H1 (cell line): ENCODE measurements at regions not wholly inside any gene's neighbourhood (a gene's known extent, or its start where the extent isn't known, plus 50 kb on each side); places are given as distances from the start of the nearest gene placed in this dataset.
A peak's percentile ranks its signal among the peaks of the same experiment; 100 is the strongest.

Experiments used
- CTCF ChIA-PET: fragments of 300-600 bp; sonication (Branson Sonifier 250); formaldehyde crosslinking; loops from one replicate; lab custom pipeline; 2021; ENCODE audit not compliant: partially characterized antibody; lab: Charles Lee
- POLR2A ChIA-PET: fragments of 300-600 bp; sonication (Branson Sonifier 250); formaldehyde crosslinking; loops from one replicate; lab custom pipeline; 2021; ENCODE audit warnings: inconsistent platforms; ENCODE audit not compliant: partially characterized antibody; lab: Charles Lee
- DNase-seq, 2 experiments: peaks; one replicate each; pipeline versions ENCODE4 v3.0.0 to v3.0.0-alpha.2; 2010 to 2022; ENCODE audit warnings: low spot score in 2 of 2, low read depth in 1 of 2, mixed read lengths in 1 of 2
- FAIRE-seq: peaks from 2 replicates; lab custom pipeline; 2011; peaks lifted over from hg19 to GRCh38; lab: Jason Lieb, UNC
- H2AFZ ChIP-seq: 2 replicates; pipeline ENCODE4 v1.8.1; 2012; ENCODE audit warnings: low read length, inconsistent platforms
- H2AK5ac ChIP-seq: 2 replicates; pipeline ENCODE4 v1.6.1; 2013; ENCODE audit warnings: low read depth, low read length
- H2BK120ac ChIP-seq: replicated peaks from 2 replicates; pipeline ENCODE3; 2013; ENCODE audit warnings: low read depth, low read length, inconsistent platforms
- H2BK12ac ChIP-seq: 2 replicates; pipeline ENCODE4 v1.6.1; 2013; ENCODE audit warnings: low read depth, low read length
- H2BK15ac ChIP-seq: 2 replicates; pipeline ENCODE4 v1.6.1; 2013; ENCODE audit warnings: low read length
- H2BK20ac ChIP-seq: 2 replicates; pipeline ENCODE4 v1.6.1; 2013; ENCODE audit warnings: low read length
- H2BK5ac ChIP-seq: 2 replicates; pipeline ENCODE4 v1.6.1; 2013; ENCODE audit warnings: low read depth, low read length
- H3K14ac ChIP-seq: 2 replicates; pipeline ENCODE4 v1.6.1; 2013; ENCODE audit warnings: inconsistent platforms; ENCODE audit not compliant: insufficient read length
- H3K18ac ChIP-seq: 2 replicates; pipeline ENCODE4 v1.6.1; 2013; ENCODE audit warnings: low read length; ENCODE audit errors: extremely low read depth
- H3K23ac ChIP-seq: 2 replicates; pipeline ENCODE4 v1.6.1; 2013; ENCODE audit warnings: inconsistent platforms; ENCODE audit not compliant: insufficient read length
- H3K23me2 ChIP-seq: 2 replicates; pipeline ENCODE4 v1.6.1; 2013; ENCODE audit warnings: low read depth, low read length
- H3K27ac ChIP-seq: 2 replicates; pipeline ENCODE4 v1.6.1; 2011; ENCODE audit warnings: low read depth, low read length, inconsistent platforms
- H3K27me3 ChIP-seq, 4 experiments: replicated peaks in 1 of 4; 1 replicate in 1 of 4; 2 replicates in 3 of 4; pipeline versions ENCODE4 v1.6.1 to v1.8.1; 2011 to 2013; ENCODE audit warnings: low read length in 3 of 4, mild to moderate bottlenecking in 3 of 4, inconsistent platforms in 2 of 4, mixed read lengths in 2 of 4, moderate library complexity in 1 of 4; ENCODE audit not compliant: control insufficient read depth in 3 of 4, insufficient read depth in 3 of 4; ENCODE audit errors: extremely low read depth in 1 of 4
- H3K36me3 ChIP-seq, 4 experiments: 2 replicates each; pipeline versions ENCODE4 v1.6.1 to v1.8.1; 2011 to 2013; ENCODE audit warnings: mild to moderate bottlenecking in 4 of 4, low read length in 3 of 4, moderate library complexity in 2 of 4, control low read depth in 1 of 4, inconsistent platforms in 1 of 4; ENCODE audit not compliant: insufficient read depth in 4 of 4, control insufficient read depth in 2 of 4
- H3K4ac ChIP-seq: replicated peaks from 2 replicates; pipeline ENCODE3; 2013; ENCODE audit warnings: low read length, low read depth, mixed read lengths, inconsistent platforms; ENCODE audit not compliant: insufficient read length
- H3K4me1 ChIP-seq, 4 experiments: replicated peaks in 1 of 4; 1 replicate in 1 of 4; 2 replicates in 3 of 4; pipeline versions ENCODE4 v1.6.1 to v1.8.1; 2011 to 2013; ENCODE audit warnings: low read length in 3 of 4, inconsistent platforms in 2 of 4, mixed read lengths in 1 of 4; ENCODE audit not compliant: insufficient read depth in 4 of 4, control insufficient read depth in 3 of 4
- H3K4me2 ChIP-seq, 2 experiments: 2 replicates each; pipeline versions ENCODE4 v1.6.1 to v1.8.1; 2011 to 2013; ENCODE audit warnings: low read depth in 2 of 2, low read length in 2 of 2, control low read depth in 1 of 2, inconsistent platforms in 1 of 2, mild to moderate bottlenecking in 1 of 2; ENCODE audit not compliant: insufficient read depth in 1 of 2
- H3K4me3 ChIP-seq, 4 experiments: fragments of 200-600, 300-600 bp in 1 of 4; sonication (generic), shearing (Covaris generic), sonication (Bioruptor Twin) in 1 of 4; 2 replicates each; pipeline versions ENCODE4 v1.5.1 to v1.8.1; 2011 to 2016; ENCODE audit warnings: low read length in 4 of 4, low read depth in 3 of 4, control low read depth in 2 of 4, inconsistent platforms in 2 of 4, mild to moderate bottlenecking in 2 of 4, mixed read lengths in 1 of 4, moderate library complexity in 1 of 4; ENCODE audit not compliant: insufficient read depth in 2 of 4; ENCODE audit errors: extremely low read depth in 1 of 4
- H3K56ac ChIP-seq: replicated peaks from 2 replicates; pipeline ENCODE3; 2013; ENCODE audit warnings: low read depth, mild to moderate bottlenecking, mixed read lengths, low read length, inconsistent platforms; ENCODE audit not compliant: insufficient read length
- H3K79me1 ChIP-seq: 2 replicates; pipeline ENCODE4 v1.6.1; 2013; ENCODE audit warnings: low read depth, low read length, control low read depth
- H3K79me2 ChIP-seq, 2 experiments: 2 replicates each; pipeline versions ENCODE4 v1.6.1 to v1.8.1; 2012 to 2013; ENCODE audit warnings: low read length in 2 of 2, mild to moderate bottlenecking in 2 of 2, inconsistent platforms in 1 of 2; ENCODE audit not compliant: insufficient read depth in 2 of 2, control insufficient read depth in 1 of 2
- H3K9ac ChIP-seq, 4 experiments: replicated peaks in 1 of 4; 1 replicate in 1 of 4; 2 replicates in 3 of 4; pipeline versions ENCODE4 v1.6.1 to v1.8.1; 2011 to 2013; ENCODE audit warnings: low read depth in 3 of 4, low read length in 3 of 4, control low read depth in 2 of 4, mild to moderate bottlenecking in 2 of 4, moderate library complexity in 2 of 4, inconsistent platforms in 1 of 4; ENCODE audit errors: extremely low read depth in 1 of 4
- H3K9me3 ChIP-seq, 2 experiments: 2 replicates each; pipeline versions ENCODE4 v1.6.1 to v1.8.1; 2012 to 2013; ENCODE audit warnings: mild to moderate bottlenecking in 2 of 2, moderate library complexity in 2 of 2, control low read depth in 1 of 2, inconsistent platforms in 1 of 2, low read depth in 1 of 2, low read length in 1 of 2, mixed read lengths in 1 of 2; ENCODE audit not compliant: insufficient read depth in 2 of 2
- H4K20me1 ChIP-seq, 2 experiments: replicated peaks in 1 of 2; 2 replicates each; pipeline versions ENCODE3 to v1.8.1; 2011 to 2013; ENCODE audit warnings: inconsistent platforms in 2 of 2, low read length in 2 of 2, mild to moderate bottlenecking in 1 of 2; ENCODE audit not compliant: insufficient read depth in 2 of 2, control insufficient read depth in 1 of 2
- H4K5ac ChIP-seq: 2 replicates; pipeline ENCODE4 v1.6.1; 2013; ENCODE audit warnings: low read length, low read depth, mixed read lengths, inconsistent platforms; ENCODE audit not compliant: insufficient read length
- H4K8ac ChIP-seq: 2 replicates; pipeline ENCODE4 v1.8.0; 2013; ENCODE audit warnings: mild to moderate bottlenecking, moderate library complexity, low read length, inconsistent platforms; ENCODE audit not compliant: insufficient read depth; ENCODE audit errors: extremely low read depth
- H4K91ac ChIP-seq: replicated peaks from 2 replicates; pipeline ENCODE3; 2013; ENCODE audit warnings: low read length, mixed read lengths, inconsistent platforms; ENCODE audit not compliant: insufficient read length
- CHD1 ChIP-seq: IDR thresholded peaks from 2 replicates; pipeline ENCODE4 v1.6.1; 2012; ENCODE audit warnings: low read depth, low read length, improper control_type of control experiment
- TAF1 ChIP-seq: IDR thresholded peaks from 2 replicates; pipeline ENCODE4 v1.6.1; 2011; ENCODE audit warnings: mild to moderate bottlenecking, low read depth, low read length
- WGBS, 2 experiments: shearing (Covaris generic) in 1 of 2; methylation state at CpG; one replicate each; pipeline versions ENCODE4 v1.1.6 to v1.1.7; 2013 to 2015; ENCODE audit warnings: low lambda C conversion rate in 2 of 2, mixed read lengths in 2 of 2, inconsistent platforms in 1 of 2, low coverage in 1 of 2, missing lambda C conversion rate in 1 of 2; ENCODE audit not compliant: insufficient replicate concordance in 2 of 2, insufficient coverage in 1 of 2, insufficient read length in 1 of 2; ENCODE audit errors: extremely low coverage in 1 of 2, missing lambda C conversion rate in 1 of 2; 5-methylcytosine and 5-hydroxymethylcytosine counted together

- WGBS, 2 experiments: 83% methylated on average over 2 of the region's 2 CpGs; no CpG with 5 or more reads in 1 of the 2 experiments
- H3K18ac ChIP-seq: no peak overlapping the region
- no peak overlapping the region for H3K56ac ChIP-seq
- no peaks in the 10 kb centered on the region for H3K79me1 ChIP-seq
- ChIA-PET CTCF (no interaction called here), POLR2A (no interaction called here)
- no peak overlapping the region for H3K9ac ChIP-seq
- no peak for TF ChIP-seq CHD1
- TF ChIP-seq TAF1: no peak
- no peak overlapping the region for H2BK20ac ChIP-seq
- H4K91ac ChIP-seq: no peak overlapping the region
- H3K4me3 ChIP-seq: no peak overlapping the region
- H3K4me1 ChIP-seq: no peaks in the 10 kb centered on the region
- H2AK5ac ChIP-seq: no peak overlapping the region
- no peaks in the 10 kb centered on the region for H3K9me3 ChIP-seq
- H3K4me2 ChIP-seq: no peak overlapping the region
- H3K23ac ChIP-seq: no peak overlapping the region
- H3K36me3 ChIP-seq: no peaks in the 10 kb centered on the region
- H3K14ac ChIP-seq: no peak overlapping the region
- FAIRE-seq (no peak), DNase-seq (no peak)
- no peak overlapping the region for H2BK120ac ChIP-seq
- no peak overlapping the region for H3K27ac ChIP-seq
- H3K27me3 ChIP-seq: no peaks in the 10 kb centered on the region
- no peak overlapping the region for H4K5ac ChIP-seq
- H2BK5ac ChIP-seq: no peak overlapping the region
- H3K23me2 ChIP-seq: no peaks in the 10 kb centered on the region
- peak overlapping the region; percentile 5; the same call in 1 of the 2 replicates for H4K8ac ChIP-seq
- no peak overlapping the region for H3K4ac ChIP-seq
- H3K79me2 ChIP-seq: no peaks in the 10 kb centered on the region
- H2BK12ac ChIP-seq: no peak overlapping the region
- peak overlapping the region; percentile 86; the same call in 1 of the 2 replicates for H2AFZ ChIP-seq
- H2BK15ac ChIP-seq: no peak overlapping the region
- H4K20me1 ChIP-seq: no peaks in the 10 kb centered on the region
Observed at GRCh38 chr1:187157552-187157951, 328.8 kb downstream of the PLA2G4A start.
